Amygdala (tissue), 56 donors: ENCODE measurements at regions not wholly inside any gene's neighbourhood (a gene's known extent, or its start where the extent isn't known, plus 50 kb on each side); places are given as distances from the start of the nearest gene placed in this dataset.
A peak's percentile ranks its signal among the peaks of the same experiment; 100 is the strongest.
"Not testable (repeated sequence)": the region's sequence is repeated elsewhere in the genome, so short reads cannot be mapped to it uniquely, and the experiment has no call there.

Experiments
- DNase-seq, 56 donors: peaks; one replicate each; lab custom pipeline; 2025; lab: John Stamatoyannopoulos, UW

DNA sequence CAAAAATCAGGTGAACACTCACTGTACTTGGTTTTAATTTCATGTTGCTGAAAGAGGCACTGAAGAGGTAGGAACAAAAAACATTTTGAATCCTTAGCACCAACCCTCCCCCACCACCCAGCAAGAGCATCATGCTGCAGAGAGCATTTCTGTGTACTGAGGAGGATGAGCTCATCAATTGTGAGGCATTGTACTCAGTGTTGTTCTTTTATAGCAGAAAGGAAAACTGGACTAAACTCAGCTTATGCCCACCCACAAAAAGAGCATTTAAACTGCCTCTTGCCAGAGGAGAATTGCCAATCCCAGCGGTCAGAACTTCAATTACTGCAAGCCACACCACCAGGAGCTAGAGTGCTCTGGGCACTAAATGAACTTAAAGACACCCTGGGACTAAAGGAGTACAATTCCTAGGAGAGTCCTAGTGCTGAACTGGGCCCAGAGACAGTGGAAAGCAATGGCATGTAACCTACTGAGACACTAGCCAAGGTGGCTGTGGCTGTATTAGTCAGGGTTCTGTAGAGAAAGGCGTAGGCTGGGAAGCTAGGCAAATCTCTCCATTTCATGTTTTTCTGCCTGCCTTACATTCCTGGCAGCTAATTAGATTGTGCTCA lies 280.7 kb upstream of the KLHL4 start:
- peak in 22 of 56 donors; percentile 0 to 30 (median 2) for DNase-seq

DNA sequence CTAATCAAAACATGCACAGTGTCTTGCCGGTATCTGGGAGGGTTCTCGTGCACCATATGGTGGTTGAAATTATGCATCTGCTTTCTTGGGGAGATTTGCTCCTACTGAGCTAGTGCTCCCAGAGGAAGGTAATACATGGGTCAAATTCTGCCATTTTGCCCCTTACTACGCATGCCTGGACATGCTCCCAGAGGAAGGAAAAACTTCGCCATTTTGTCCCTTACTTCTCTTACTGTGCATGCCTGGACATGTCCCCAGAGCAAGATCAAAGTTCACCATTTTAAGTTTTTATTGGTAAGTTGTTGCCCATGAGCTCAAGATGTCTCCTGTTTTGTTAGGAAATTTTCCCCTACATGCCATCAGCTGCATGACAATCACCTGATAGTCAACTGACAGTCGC lies 252.1 kb upstream of the KLHL4 start:
- no peak for DNase-seq

DNA sequence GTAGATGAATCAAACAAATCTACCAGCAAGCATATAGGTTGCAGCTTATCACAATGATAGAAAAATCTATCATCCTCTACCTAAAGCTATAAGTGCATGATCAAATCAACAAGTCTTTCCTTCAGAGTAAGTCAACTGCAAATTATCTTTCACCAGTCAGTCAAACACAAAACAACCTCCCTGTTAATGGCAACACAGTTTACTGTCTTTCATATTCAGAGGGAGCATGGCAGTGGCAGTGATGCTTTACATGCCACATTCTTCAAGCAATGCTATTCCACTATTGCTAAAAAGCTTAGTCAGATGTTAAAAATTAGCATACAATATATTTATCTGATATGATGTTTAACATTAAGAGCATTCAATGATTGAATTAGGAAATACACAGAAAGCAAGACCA lies 245.1 kb upstream of the KLHL4 start:
- no peak for DNase-seq

- peak in 2 of 56 donors; percentile 0 to 9 for DNase-seq
Measured at GRCh38 chrX:87299563-87300160, 217.9 kb upstream of the KLHL4 start.

- DNase-seq = no peak
Measured at GRCh38 chrX:87310780-87311179, 206.8 kb upstream of the KLHL4 start.

DNA sequence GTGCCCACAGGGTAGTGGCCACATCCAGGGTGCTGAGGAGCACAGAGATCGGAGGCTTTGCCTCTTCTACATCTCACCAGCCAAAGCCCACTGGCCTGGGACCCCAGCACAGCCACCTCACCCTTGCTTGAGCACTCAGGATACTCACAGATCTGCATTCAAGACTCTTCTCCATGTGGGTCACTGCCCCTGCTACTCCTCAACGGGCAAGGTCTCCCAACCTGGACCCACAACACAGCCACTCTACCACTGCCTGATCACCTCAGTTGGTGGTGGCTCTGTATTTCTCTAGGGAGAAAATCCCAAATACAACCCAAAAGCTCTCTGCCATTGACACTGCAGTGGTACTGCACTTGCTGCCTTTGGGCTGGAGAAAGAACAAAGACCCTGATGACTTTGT lies 190.3 kb upstream of the KLHL4 start:
- no peak for DNase-seq

DNA sequence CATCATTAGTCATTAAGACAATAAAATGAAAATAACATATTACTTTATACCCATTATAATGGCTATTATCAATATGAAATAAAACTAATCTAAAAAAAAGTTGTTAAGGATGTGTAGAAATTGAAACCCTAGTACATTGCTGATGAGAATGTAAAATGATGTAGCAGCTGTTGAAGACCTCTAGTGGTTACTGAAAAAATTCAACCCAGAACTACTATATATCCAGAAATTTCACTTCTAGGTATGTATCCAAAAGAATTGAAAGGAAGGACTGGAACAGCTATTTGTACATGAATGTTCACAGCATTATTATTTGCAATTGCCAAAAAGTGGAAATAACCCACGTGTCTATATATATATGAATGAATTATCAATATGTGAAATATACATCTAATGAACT lies 180.3 kb upstream of the KLHL4 start:
- DNase-seq = no peak

GRCh38 chrX:87338510-87338909 lies 179.1 kb upstream of the KLHL4 start:
- peak in 1 of 56 donors; percentile 50 for DNase-seq

- DNase-seq = no peak
Measured at GRCh38 chrX:87370865-87371264, 146.7 kb upstream of the KLHL4 start.

GRCh38 chrX:87374324-87374723 lies 143.3 kb upstream of the KLHL4 start:
- DNase-seq = no peak

DNA sequence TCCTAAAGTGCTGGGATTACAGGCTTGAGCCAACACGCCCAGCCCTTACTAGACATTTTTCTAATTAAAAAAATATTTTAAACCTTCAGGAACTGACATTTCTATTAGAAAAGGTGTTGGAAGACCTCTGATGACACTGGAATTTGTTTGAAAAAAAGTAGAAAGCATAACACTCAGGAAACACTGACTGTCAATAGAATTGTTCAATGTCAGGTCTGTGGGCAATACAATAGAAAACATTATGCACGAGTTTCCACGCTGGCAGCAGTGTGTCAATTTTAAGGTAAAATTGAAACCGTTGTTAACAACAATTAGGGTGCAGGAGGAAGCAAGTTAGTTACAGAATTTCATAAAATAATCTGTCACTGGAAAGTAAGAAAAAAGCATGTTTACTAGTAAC lies 140.7 kb upstream of the KLHL4 start:
- no peak for DNase-seq

DNA sequence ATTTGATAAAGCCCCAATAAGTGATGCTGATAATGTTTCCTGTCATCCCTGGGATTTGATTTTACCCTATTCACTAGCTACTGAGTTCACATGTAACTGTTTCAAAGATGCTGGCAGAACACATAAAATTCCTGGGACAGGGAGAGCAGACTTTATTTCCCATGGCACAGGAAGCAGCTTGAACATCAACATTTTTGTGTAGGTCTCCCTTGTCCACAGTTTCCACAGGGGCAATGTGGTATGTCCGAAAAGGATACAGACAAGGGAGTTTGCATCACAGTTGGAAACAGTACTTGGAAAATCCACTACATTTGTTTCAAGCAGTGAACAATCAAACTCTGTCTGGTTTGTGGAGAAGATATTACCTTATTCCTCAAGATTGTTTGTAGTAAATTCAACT lies 129.2 kb upstream of the KLHL4 start:
- no peak for DNase-seq

GRCh38 chrX:87391742-87392141 lies 125.9 kb upstream of the KLHL4 start:
- no peak for DNase-seq

- DNase-seq = no peak
Measured at GRCh38 chrX:87392369-87392768, 125.2 kb upstream of the KLHL4 start.

DNA sequence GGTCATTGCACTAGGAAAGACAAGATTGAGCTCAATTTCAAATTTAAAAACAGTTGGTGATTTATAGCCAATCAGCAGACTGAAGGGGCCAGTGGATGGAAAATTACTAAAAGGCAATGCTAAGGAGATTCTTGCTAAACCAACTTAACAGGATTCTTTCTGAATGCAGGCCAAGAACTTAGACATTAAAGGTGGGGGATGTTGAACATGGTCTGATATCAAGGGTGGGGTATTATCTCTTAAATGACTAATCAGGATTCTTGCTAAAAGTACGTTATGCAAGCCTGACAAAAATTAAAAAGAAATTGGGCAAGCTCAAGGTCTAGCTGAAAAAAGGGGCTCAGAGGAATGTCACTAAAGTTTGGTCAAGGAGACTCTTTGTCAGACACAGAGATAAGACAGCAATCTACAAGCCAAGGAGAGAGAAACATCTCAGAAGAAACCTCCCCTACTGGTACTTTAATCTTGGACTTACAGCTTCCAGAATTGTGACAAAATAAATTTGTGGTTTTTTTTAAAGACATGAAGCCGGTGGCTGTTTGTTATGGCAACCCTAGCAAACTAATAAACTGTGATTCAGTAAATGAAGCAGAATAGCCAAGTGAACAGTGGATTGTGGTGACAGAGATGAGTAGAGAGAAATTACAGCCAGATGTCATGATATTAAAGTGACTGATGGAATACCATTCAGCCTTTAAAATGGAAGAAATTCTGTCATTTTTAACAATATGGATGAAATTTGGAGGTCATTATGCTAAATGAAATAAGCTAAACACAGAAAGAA lies 120.3 kb upstream of the KLHL4 start:
- no peak for DNase-seq

GRCh38 chrX:87402256-87402655 lies 115.3 kb upstream of the KLHL4 start:
- no peak for DNase-seq

- DNase-seq = no peak
Measured at GRCh38 chrX:87403551-87403950, 114.1 kb upstream of the KLHL4 start.

DNA sequence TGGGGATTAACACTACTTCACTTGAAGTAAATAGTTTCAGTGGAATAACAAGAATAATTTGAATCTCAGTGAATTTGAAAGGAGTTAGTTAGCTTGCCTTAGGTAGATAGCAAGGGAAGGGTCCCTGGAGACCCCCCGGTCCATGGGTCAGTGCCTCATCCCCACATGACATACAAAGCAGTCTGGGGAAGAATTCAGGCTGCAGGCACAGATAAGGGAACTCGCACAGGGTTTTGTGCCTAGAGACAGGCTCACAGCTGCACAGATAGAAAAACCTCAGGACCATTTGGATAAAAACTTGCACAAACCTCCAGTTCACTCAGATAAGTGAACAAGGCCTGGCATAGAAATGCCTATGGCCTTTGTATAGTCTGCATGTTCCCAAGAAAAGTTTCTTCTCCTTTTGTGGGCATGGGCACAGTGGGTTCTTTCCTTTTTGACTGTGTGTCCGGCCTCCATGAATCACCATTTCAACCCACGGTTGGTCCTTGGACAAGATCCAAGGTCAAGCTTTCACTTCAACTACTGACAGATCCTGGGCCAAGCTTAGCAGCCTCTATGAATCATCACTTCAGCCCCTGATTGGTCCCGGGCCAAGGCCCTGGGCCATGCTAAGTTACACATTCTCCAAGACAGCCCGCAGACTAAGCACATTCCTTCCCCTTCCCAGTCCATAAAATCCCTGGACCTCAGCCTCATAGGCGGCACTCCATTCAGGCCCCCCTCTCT lies 108.3 kb upstream of the KLHL4 start:
- DNase-seq = peak in 25 of 56 donors; percentile 0 to 31 (median 2)

DNA sequence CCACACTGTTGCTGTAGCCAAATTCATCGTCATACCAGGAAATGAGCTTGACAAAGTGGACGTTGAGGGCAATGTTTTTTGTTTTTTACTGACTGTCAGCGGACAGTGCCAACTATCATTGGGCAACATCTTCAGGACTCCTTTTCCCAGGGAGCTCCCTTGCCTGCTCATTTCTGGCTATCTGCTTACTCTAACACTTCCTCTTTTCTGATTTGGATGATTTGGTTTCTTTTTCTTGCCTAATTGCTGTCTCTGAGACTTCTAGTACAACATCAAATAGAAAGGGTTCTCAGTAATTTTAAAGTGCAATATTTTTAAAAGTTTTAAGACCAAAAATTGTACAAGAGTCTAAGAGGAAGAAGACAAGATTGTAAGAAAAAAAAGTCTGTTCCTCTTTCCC lies 92.0 kb upstream of the KLHL4 start:
- DNase-seq = no peak

DNA sequence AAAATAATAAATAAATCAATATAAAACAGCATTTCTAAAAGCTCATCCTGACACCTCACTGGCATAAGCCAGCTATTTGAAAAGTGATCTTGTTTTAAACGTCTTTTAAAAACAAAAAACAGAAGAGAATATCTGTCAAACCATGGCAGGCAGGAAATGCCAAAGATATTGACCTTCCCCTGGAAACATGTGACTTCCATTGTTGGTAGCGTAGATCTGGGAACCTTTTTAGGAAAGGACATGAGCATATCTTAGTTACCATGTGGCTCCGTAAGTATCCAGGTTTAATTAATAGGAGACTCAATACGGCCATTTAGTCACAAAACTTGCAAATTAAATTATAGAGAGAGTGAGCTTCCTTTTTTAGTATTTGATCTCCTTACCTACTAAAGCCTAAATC lies 83.0 kb upstream of the KLHL4 start:
- no peak for DNase-seq

GRCh38 chrX:87448613-87449012 lies 69.0 kb upstream of the KLHL4 start:
- DNase-seq = not testable (repeated sequence)
